ENCODE measurements at regions not wholly inside any gene's neighbourhood (a gene's known extent, or its start where the extent isn't known, plus 50 kb on each side); places are given as distances from the start of the nearest gene placed in this dataset.

- ATAC-seq: no peak
- no peak overlapping the region for H3K4me3 Mint-ChIP-seq
- DNase-seq: no peak
- H3K27ac Mint-ChIP-seq: no peak overlapping the region
- peaks cover 27% of the 10 kb centered on the region for H3K9me3 Mint-ChIP-seq (ENCODE audit: low read depth)
- no peaks in the 10 kb centered on the region for H3K27me3 Mint-ChIP-seq
- CTCF ChIA-PET: no interaction called here
- no peaks in the 10 kb centered on the region for H3K4me1 Mint-ChIP-seq
- no peaks in the 10 kb centered on the region for H3K36me3 Mint-ChIP-seq
Observed at GRCh38 chr14:25620515-25620914, 570.6 kb upstream of the STXBP6 start.

- CTCF ChIA-PET: no interaction called here
- no peaks in the 10 kb centered on the region for H3K36me3 Mint-ChIP-seq
- peaks cover 22% of the 10 kb centered on the region for H3K9me3 Mint-ChIP-seq (ENCODE audit: low read depth)
- DNase-seq: no peak
- no peaks in the 10 kb centered on the region for H3K27me3 Mint-ChIP-seq
- H3K4me1 Mint-ChIP-seq: no peaks in the 10 kb centered on the region
- H3K27ac Mint-ChIP-seq: no peak overlapping the region
- ATAC-seq: no peak
- H3K4me3 Mint-ChIP-seq: no peak overlapping the region
Observed at GRCh38 chr14:25615174-25615573, 565.2 kb upstream of the STXBP6 start.

DNA sequence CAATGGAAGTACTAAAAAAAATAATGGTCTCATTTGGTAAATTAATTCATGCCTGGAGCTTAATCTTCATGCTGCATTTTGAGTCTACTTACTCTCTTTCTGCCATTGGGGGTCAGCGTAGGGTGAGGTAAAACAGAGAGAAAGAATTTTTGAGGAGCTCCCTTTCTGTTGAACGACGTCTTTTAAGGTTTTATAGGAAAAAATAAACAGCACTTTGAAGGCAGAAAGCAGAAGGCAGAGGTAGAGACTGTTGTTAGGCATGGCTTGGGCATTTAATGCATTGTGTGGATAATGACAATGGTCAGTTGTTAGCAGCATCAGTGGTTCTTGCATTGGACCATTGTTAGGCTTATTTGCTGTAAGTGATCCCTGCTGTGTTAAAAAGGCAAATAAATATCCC lies 557.2 kb upstream of the STXBP6 start:
- CTCF ChIA-PET: no interaction called here
- H3K27ac Mint-ChIP-seq: no peak overlapping the region
- no peak overlapping the region for H3K4me3 Mint-ChIP-seq
- H3K27me3 Mint-ChIP-seq: no peaks in the 10 kb centered on the region
- peaks cover 18% of the 10 kb centered on the region for H3K9me3 Mint-ChIP-seq (ENCODE audit: low read depth)
- DNase-seq (no peak), ATAC-seq (no peak)
- no peaks in the 10 kb centered on the region for H3K36me3 Mint-ChIP-seq
- H3K4me1 Mint-ChIP-seq: no peaks in the 10 kb centered on the region

DNA sequence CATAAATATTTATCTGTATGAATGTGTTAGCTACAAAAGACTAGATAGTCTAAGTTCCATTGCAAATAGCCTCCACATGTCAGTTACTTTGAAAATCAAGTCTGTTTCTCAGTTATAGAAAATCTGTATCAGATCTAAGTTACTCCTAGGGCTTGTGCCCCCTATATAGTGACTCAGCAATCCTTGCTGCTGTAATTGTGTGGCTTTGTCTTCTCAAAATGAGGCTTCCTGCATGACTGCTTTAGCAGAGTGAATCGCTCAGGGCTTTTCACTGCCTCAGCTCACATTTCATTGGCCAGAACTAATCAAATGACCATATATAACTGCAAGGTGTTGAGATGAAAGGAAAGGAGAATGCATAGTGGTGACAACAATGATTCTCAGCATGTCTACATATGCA lies 552.2 kb upstream of the STXBP6 start:
- Mint-ChIP-seq H3K27me3 (no peaks in the 10 kb centered on the region), H3K27ac (no peak overlapping the region), H3K9me3 (ENCODE audit: low read depth) (peaks cover 8% of the 10 kb centered on the region), H3K4me3 (no peak overlapping the region), H3K4me1 (no peaks in the 10 kb centered on the region), H3K36me3 (no peaks in the 10 kb centered on the region)
- DNase-seq (no peak), ATAC-seq (no peak)
- CTCF ChIA-PET: no interaction called here

DNA sequence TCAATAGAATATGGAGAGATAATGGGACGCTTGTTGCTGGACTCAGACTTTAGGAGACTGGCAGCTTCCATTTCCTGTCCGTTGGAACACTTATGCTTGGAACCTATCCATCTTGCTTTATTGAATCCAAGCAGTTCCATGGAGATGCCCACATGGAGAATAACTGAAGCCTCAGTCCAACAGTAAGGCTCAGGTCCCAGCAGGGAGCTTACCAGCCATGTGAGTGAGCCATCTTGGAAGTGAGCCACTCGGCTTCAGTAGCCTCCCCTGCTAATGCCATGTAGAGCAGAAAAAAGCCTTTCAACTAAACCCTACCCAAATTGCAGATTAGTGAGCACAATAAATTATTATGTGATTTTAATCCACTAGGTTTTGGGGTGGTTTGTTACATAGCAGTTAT lies 538.8 kb upstream of the STXBP6 start:
- no peak overlapping the region for H3K4me3 Mint-ChIP-seq
- ATAC-seq (no peak), DNase-seq (no peak)
- no peaks in the 10 kb centered on the region for H3K4me1 Mint-ChIP-seq
- no peaks in the 10 kb centered on the region for H3K27me3 Mint-ChIP-seq
- peaks cover 10% of the 10 kb centered on the region for H3K9me3 Mint-ChIP-seq (ENCODE audit: low read depth)
- CTCF ChIA-PET: no interaction called here
- no peaks in the 10 kb centered on the region for H3K36me3 Mint-ChIP-seq
- no peak overlapping the region for H3K27ac Mint-ChIP-seq

- peaks cover 4% of the 10 kb centered on the region for H3K9me3 Mint-ChIP-seq (ENCODE audit: low read depth)
- ATAC-seq: no peak
- no peak for DNase-seq
- no peaks in the 10 kb centered on the region for H3K27me3 Mint-ChIP-seq
- H3K36me3 Mint-ChIP-seq: no peaks in the 10 kb centered on the region
- H3K4me1 Mint-ChIP-seq: no peaks in the 10 kb centered on the region
- no peak overlapping the region for H3K27ac Mint-ChIP-seq
- no peak overlapping the region for H3K4me3 Mint-ChIP-seq
- CTCF ChIA-PET: no interaction called here
Observed at GRCh38 chr14:25574628-25575325, 524.8 kb upstream of the STXBP6 start.

DNA sequence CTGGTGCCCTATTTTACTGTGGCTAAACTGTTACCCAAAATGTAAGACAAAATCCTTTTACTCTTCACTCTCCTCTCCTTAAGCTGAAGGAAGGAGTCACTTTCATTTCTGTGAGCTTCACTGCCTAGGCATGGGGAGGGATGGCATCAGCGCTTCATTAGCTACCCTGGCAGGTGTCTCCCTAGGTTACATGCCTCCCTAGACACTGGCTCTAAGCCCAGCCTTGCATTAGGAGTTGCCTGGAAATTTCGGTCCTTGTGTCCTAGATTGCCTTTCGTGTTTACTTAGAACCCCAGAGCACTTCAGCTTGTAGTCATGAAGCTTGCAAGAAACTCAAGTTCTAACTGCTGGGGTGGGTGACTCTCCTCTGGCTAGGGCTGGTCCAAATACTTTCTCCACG lies 520.5 kb upstream of the STXBP6 start:
- Mint-ChIP-seq H3K4me3 (no peak overlapping the region), H3K36me3 (no peaks in the 10 kb centered on the region), H3K27me3 (no peaks in the 10 kb centered on the region), H3K27ac (no peak overlapping the region), H3K9me3 (ENCODE audit: low read depth) (peaks cover 8% of the 10 kb centered on the region), H3K4me1 (no peaks in the 10 kb centered on the region)
- ATAC-seq (no peak), DNase-seq (no peak)
- CTCF ChIA-PET: no interaction called here

DNA sequence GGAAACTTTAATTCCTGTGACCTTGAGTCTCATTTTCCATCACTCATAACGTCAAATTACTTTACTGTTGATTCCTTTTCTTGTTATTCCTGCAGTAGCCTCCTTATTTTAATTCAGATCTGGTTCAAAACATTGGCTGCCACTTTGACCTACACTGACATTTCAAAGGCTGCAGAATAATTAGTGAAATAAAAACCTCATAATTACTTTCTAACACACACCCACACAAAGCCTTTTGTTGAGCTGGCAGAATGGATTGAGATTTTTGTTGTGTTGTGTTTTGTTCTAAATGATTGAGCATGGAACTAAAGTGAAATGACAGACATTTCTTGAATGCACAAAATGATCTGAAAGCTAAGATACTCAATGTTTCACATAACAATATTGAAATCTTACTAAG lies 507.5 kb upstream of the STXBP6 start:
- Mint-ChIP-seq H3K36me3 (no peaks in the 10 kb centered on the region), H3K4me3 (no peak overlapping the region), H3K27ac (no peak overlapping the region), H3K4me1 (no peaks in the 10 kb centered on the region), H3K9me3 (ENCODE audit: low read depth) (peaks cover 5% of the 10 kb centered on the region), H3K27me3 (no peaks in the 10 kb centered on the region)
- no peak for ATAC-seq
- DNase-seq: no peak
- CTCF ChIA-PET: no interaction called here

DNA sequence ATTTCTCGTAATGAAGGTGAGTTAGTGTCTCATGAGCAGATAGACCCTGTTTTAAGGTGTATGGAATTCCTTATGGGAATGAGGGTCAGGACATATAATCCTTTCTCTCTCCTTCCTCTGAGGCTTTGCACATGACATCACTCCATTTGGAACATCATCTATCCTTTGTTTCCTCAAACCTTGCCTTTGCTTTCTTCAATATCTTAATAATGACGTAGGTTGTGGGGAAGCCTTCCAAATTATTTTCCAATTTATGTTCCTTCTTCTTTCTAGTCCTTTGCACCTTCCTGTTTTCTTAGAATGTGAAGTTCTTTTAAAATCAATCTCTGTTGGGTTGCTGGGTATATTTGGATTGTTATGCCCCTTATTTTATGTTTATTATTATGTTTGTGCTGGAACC lies 502.9 kb upstream of the STXBP6 start:
- CTCF ChIA-PET: no interaction called here
- no peaks in the 10 kb centered on the region for H3K4me1 Mint-ChIP-seq
- H3K27me3 Mint-ChIP-seq: no peaks in the 10 kb centered on the region
- no peak overlapping the region for H3K27ac Mint-ChIP-seq
- no peak for DNase-seq
- no peak for ATAC-seq
- peaks cover 11% of the 10 kb centered on the region for H3K9me3 Mint-ChIP-seq (ENCODE audit: low read depth)
- H3K4me3 Mint-ChIP-seq: no peak overlapping the region
- H3K36me3 Mint-ChIP-seq: no peaks in the 10 kb centered on the region

- Mint-ChIP-seq H3K9me3 (ENCODE audit: low read depth) (peaks cover 11% of the 10 kb centered on the region), H3K4me3 (no peak overlapping the region), H3K27me3 (no peaks in the 10 kb centered on the region), H3K4me1 (no peaks in the 10 kb centered on the region), H3K27ac (no peak overlapping the region), H3K36me3 (no peaks in the 10 kb centered on the region)
- ATAC-seq: no peak
- no peak for DNase-seq
- CTCF ChIA-PET: no interaction called here
Observed at GRCh38 chr14:25551674-25552073, 501.7 kb upstream of the STXBP6 start.

DNA sequence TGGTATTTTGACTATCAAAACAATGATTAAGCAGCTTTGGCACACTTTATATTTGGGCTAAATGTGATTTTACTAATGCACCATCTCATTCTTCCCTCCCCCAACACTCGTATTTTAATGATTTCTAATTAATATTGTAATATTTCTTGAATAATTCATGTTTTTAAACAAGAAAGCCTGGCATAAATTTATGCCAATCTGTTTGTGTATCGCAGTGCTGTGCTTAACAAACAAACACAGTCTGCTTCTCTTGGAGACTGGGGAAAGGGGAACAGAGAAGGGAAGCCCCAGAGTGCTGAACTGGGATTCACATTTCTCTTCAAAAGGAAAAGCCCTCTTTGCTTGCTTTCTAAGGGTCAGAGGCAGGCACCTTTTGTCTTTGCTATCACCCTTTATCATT lies 496.9 kb upstream of the STXBP6 start:
- H3K4me3 Mint-ChIP-seq: no peak overlapping the region
- H3K4me1 Mint-ChIP-seq: no peaks in the 10 kb centered on the region
- CTCF ChIA-PET: no interaction called here
- no peak for DNase-seq
- H3K9me3 Mint-ChIP-seq (ENCODE audit: low read depth): peaks cover 8% of the 10 kb centered on the region
- no peak for ATAC-seq
- no peaks in the 10 kb centered on the region for H3K36me3 Mint-ChIP-seq
- no peak overlapping the region for H3K27ac Mint-ChIP-seq
- no peaks in the 10 kb centered on the region for H3K27me3 Mint-ChIP-seq

DNA sequence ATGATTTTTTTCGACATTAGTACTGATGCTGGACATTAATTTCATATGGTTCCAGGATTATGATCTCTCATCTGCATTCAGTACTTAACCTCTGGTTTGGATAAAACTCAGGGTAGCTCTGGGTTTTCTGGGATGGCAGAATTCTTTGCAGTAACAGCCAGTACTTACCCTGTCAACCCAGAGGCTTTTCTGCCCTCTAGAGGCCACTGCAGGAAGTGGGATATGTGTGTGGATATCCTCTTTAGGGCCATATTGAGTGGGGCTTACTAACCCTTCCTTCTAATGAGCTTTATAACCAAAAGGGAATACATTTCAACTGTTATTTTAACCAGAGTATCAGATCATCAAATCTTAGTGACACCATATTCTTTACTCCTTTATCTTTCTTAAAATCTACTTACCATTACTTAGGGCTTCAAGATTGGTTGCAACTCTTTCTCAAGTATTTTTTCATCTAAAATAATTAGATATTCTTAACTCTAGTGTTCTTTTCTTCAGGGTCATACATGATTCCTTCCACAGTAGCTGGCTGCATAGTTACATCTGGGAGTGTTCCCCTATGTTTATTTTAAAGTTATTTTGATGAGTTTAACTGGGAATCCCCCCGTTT lies 488.0 kb upstream of the STXBP6 start:
- ATAC-seq: no peak
- no peak overlapping the region for H3K27ac Mint-ChIP-seq

DNA sequence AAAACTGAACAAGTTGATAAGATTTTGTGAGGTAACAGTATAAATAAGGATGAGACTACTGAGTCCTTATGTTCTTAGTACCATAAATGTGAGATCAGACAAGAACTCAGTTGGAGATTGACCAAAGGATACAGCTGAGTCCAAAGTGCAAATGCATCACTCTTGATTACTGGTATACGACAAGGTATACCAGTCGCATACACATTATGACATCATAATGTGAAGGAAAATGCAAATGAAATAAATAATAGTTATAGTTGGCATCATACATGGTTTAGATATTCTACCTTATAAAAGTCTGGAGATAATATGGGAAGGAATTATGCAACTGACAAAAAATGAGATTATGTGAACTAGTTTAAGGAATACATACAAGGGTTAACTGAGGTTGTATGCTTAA lies 476.3 kb upstream of the STXBP6 start:
- CTCF ChIA-PET: no interaction called here
- ATAC-seq (no peak), DNase-seq (no peak)
- peaks cover 6% of the 10 kb centered on the region for H3K9me3 Mint-ChIP-seq (ENCODE audit: low read depth)
- no peak overlapping the region for H3K27ac Mint-ChIP-seq
- H3K4me3 Mint-ChIP-seq: no peak overlapping the region
- H3K4me1 Mint-ChIP-seq: no peaks in the 10 kb centered on the region
- no peaks in the 10 kb centered on the region for H3K36me3 Mint-ChIP-seq
- H3K27me3 Mint-ChIP-seq: no peaks in the 10 kb centered on the region

More for the DNA sequence above, 488.0 kb upstream of the STXBP6 start:
- CTCF ChIA-PET: interaction anchor here (1.6 kb wide), 1 partner anchor 18 kb away, joined by 3 read pairs; no protein-coding TSS in a partner anchor
- no peaks in the 10 kb centered on the region for H3K4me1 Mint-ChIP-seq
- H3K9me3 Mint-ChIP-seq (ENCODE audit: low read depth): peaks cover 9% of the 10 kb centered on the region
- no peaks in the 10 kb centered on the region for H3K36me3 Mint-ChIP-seq
- H3K27me3 Mint-ChIP-seq: no peaks in the 10 kb centered on the region
- no peak overlapping the region for H3K4me3 Mint-ChIP-seq
- no peak for DNase-seq

GRCh38 chr14:25522926-25523325 lies 473.0 kb upstream of the STXBP6 start:
- Mint-ChIP-seq H3K27ac (no peak overlapping the region), H3K4me1 (no peaks in the 10 kb centered on the region), H3K4me3 (no peak overlapping the region), H3K36me3 (no peaks in the 10 kb centered on the region), H3K27me3 (no peaks in the 10 kb centered on the region), H3K9me3 (ENCODE audit: low read depth) (peaks cover 6% of the 10 kb centered on the region)
- DNase-seq: no peak
- CTCF ChIA-PET: no interaction called here
- no peak for ATAC-seq

- peaks cover 6% of the 10 kb centered on the region for H3K9me3 Mint-ChIP-seq (ENCODE audit: low read depth)
- ATAC-seq: no peak
- no peak overlapping the region for H3K27ac Mint-ChIP-seq
- CTCF ChIA-PET: no interaction called here
- no peak for DNase-seq
- no peak overlapping the region for H3K4me3 Mint-ChIP-seq
- H3K27me3 Mint-ChIP-seq: no peaks in the 10 kb centered on the region
- no peaks in the 10 kb centered on the region for H3K4me1 Mint-ChIP-seq
- H3K36me3 Mint-ChIP-seq: no peaks in the 10 kb centered on the region
Observed at GRCh38 chr14:25522116-25522515, 472.2 kb upstream of the STXBP6 start.
